Endothelial cell of umbilical vein (primary cell): ENCODE measurements at regions not wholly inside any gene's neighbourhood (a gene's known extent, or its start where the extent isn't known, plus 50 kb on each side); places are given as distances from the start of the nearest gene placed in this dataset.
A peak's percentile ranks its signal among the peaks of the same experiment; 100 is the strongest.

ENCODE experiments used
- BruUV-seq: library from RNA; stranded (reverse); fragments of 400-500 nt; replicated peaks from 2 replicates; lab custom pipeline; 2021; lab: Mats Ljungman, UMichigan
- CTCF ChIA-PET: fragments of 300-600, 350-600 bp; sonication (Branson Sonifier 250); formaldehyde crosslinking; loops from one replicate; lab custom pipeline; 2021; ENCODE audit warnings: antibody characterized with exemption, inconsistent platforms; lab: Charles Lee
- POLR2A ChIA-PET: fragments of 300-600, 350-600 bp; sonication (Branson Sonifier 250); formaldehyde crosslinking; loops from one replicate; lab custom pipeline; 2021; ENCODE audit warnings: antibody characterized with exemption, inconsistent platforms; lab: Charles Lee
- DNase-seq: peaks from one replicate; pipeline ENCODE4 v3.0.0-alpha.2; 2011; ENCODE audit warnings: low read depth, low spot score
- FAIRE-seq: peaks from 2 replicates; lab custom pipeline; 2011; peaks lifted over from hg19 to GRCh38; lab: Jason Lieb, UNC
- H2AFZ ChIP-seq: 2 replicates; pipeline ENCODE4 v1.6.0; 2012; ENCODE audit warnings: low read depth, low read length, control low read depth, inconsistent platforms
- H3K27ac ChIP-seq: 2 replicates; pipeline ENCODE4 v1.5.1; 2011; ENCODE audit warnings: low read depth, mild to moderate bottlenecking, control low read depth, low read length, moderate library complexity; ENCODE audit not compliant: insufficient read depth
- H3K27me3 ChIP-seq, 2 experiments: 2 replicates each; pipeline versions ENCODE4 v1.6.0 to v1.6.1; 2011; ENCODE audit warnings: low read length in 2 of 2, mixed read lengths in 1 of 2; ENCODE audit not compliant: control insufficient read depth in 2 of 2, insufficient read depth in 2 of 2
- H3K36me3 ChIP-seq, 2 experiments: 2 replicates in 1 of 2; 3 replicates in 1 of 2; pipeline ENCODE4 v1.5.1; 2011; ENCODE audit warnings: low read length in 2 of 2, mild to moderate bottlenecking in 1 of 2, moderate library complexity in 1 of 2; ENCODE audit not compliant: control insufficient read depth in 2 of 2, insufficient read depth in 2 of 2; ENCODE audit errors: extremely low read depth in 1 of 2
- H3K4me1 ChIP-seq: 3 replicates; pipeline ENCODE4 v1.5.1; 2011; ENCODE audit warnings: mild to moderate bottlenecking, low read length; ENCODE audit not compliant: control insufficient read depth, insufficient read depth; ENCODE audit errors: extremely low read depth
- H3K4me2 ChIP-seq: 2 replicates; pipeline ENCODE4 v1.6.1; 2011; ENCODE audit warnings: low read length, control low read depth, mixed read lengths; ENCODE audit not compliant: insufficient read depth
- H3K4me3 ChIP-seq, 3 experiments: fragments of 200-600 bp in 1 of 3; sonication (generic), shearing (Covaris generic) in 1 of 3; replicated peaks in 1 of 3; 2 replicates each; pipeline ENCODE4 v1.5.1; 2011 to 2016; ENCODE audit warnings: control low read depth in 3 of 3, low read length in 3 of 3, mild to moderate bottlenecking in 2 of 3, inconsistent platforms in 1 of 3, low read depth in 1 of 3, moderate library complexity in 1 of 3; ENCODE audit not compliant: insufficient read depth in 1 of 3
- H3K79me2 ChIP-seq: 2 replicates; pipeline ENCODE4 v1.6.0; 2012; ENCODE audit warnings: low read length, inconsistent platforms; ENCODE audit not compliant: control insufficient read depth, insufficient read depth
- H3K9ac ChIP-seq: replicated peaks from 2 replicates; pipeline ENCODE3; 2011; ENCODE audit warnings: low read length, control low read depth; ENCODE audit not compliant: insufficient read depth; ENCODE audit errors: extremely low read depth
- H3K9me1 ChIP-seq: replicated peaks from 3 replicates; pipeline ENCODE4 v1.6.0; 2011; ENCODE audit warnings: mild to moderate bottlenecking, low read length; ENCODE audit not compliant: control insufficient read depth, insufficient read depth; ENCODE audit errors: extremely low read depth
- H3K9me3 ChIP-seq: replicated peaks from 2 replicates; pipeline ENCODE4 v1.5.1; 2012; ENCODE audit warnings: low read length, inconsistent platforms; ENCODE audit not compliant: control insufficient read depth, insufficient read depth
- H4K20me1 ChIP-seq: replicated peaks from 2 replicates; pipeline ENCODE3; 2011; ENCODE audit warnings: mild to moderate bottlenecking, low read length; ENCODE audit not compliant: control insufficient read depth, insufficient read depth; ENCODE audit errors: extremely low read depth
- EZH2 ChIP-seq: IDR thresholded peaks from 2 replicates; pipeline ENCODE4 v1.6.1; 2012; ENCODE audit warnings: borderline replicate concordance, low read depth, mild to moderate bottlenecking, moderate library complexity, low read length, inconsistent platforms; ENCODE audit not compliant: severe bottlenecking
- FOS ChIP-seq: IDR thresholded peaks from 2 replicates; pipeline ENCODE4 v1.6.1; 2011; ENCODE audit warnings: mild to moderate bottlenecking, low read length, moderate library complexity, borderline replicate concordance; ENCODE audit not compliant: insufficient read depth
- GATA2 ChIP-seq: IDR thresholded peaks from 2 replicates; pipeline ENCODE4 v1.7.0; 2011; ENCODE audit warnings: low read depth, mild to moderate bottlenecking, moderate library complexity, mixed read lengths, low read length; ENCODE audit not compliant: insufficient read length, insufficient read depth
- JUN ChIP-seq: IDR thresholded peaks from 2 replicates; pipeline ENCODE4 v1.6.1; 2011; ENCODE audit warnings: borderline replicate concordance, low read depth; ENCODE audit not compliant: insufficient read length, insufficient read depth
- MYC ChIP-seq: IDR thresholded peaks from one replicate; pipeline ENCODE4 v1.6.1; 2011; ENCODE audit warnings: mild to moderate bottlenecking, low read depth, low read length
- POLR2A ChIP-seq: IDR thresholded peaks from 2 replicates; pipeline ENCODE4 v1.6.1; 2012; ENCODE audit warnings: low read depth, mild to moderate bottlenecking, control low read depth, low read length
- POLR2AphosphoS5 ChIP-seq: IDR thresholded peaks from 2 replicates; pipeline ENCODE4 v1.6.1; 2012; ENCODE audit warnings: low read depth, mild to moderate bottlenecking, control low read depth, low read length, moderate library complexity; ENCODE audit not compliant: insufficient read depth
- dilution Hi-C: fragments of 300-500 bp; cut with MboI; formaldehyde crosslinking; loops from one replicate; pipeline ENCODE4 v1.15.0; 2019; ENCODE audit warnings: low sequenced_read_pairs; ENCODE audit not compliant: extremely low pct_ligation_motif_present
- intact Hi-C: fragments of 100-400 bp; cut with micrococcal nuclease; formaldehyde crosslinking; loops from one replicate; pipeline ENCODE4 v1.10.0; 2022
- TF ChIP-seq, protein P1 (sequence below), 2 donors: IDR thresholded peaks; 1 replicate in 1 of 2; 2 replicates in 1 of 2; pipeline ENCODE4 v1.5.1; 2011; ENCODE audit warnings: low read length in 2 of 2, mild to moderate bottlenecking in 2 of 2, moderate library complexity in 2 of 2, control low read depth in 1 of 2, inconsistent platforms in 1 of 2, low read depth in 1 of 2; ENCODE audit not compliant: insufficient read depth in 1 of 2; ENCODE audit errors: extremely low read depth in 1 of 2
- TF ChIP-seq, protein P2 (sequence below): IDR thresholded peaks from 2 replicates; pipeline ENCODE4 v1.6.1; 2011; ENCODE audit not compliant: insufficient read depth, insufficient read length

GRCh38 chr10:64041185-64041988 lies 520.2 kb downstream of the REEP3 start:
- Histone ChIP-seq H4K20me1 (no peaks in the 10 kb centered on the region), H3K4me2 (peak overlapping the region; percentile 5), H3K27ac (no peak overlapping the region), H3K79me2 (no peaks in the 10 kb centered on the region), H2AFZ (peak overlapping the region; percentile 78), H3K36me3 (no peaks in the 10 kb centered on the region), H3K4me3 (peak overlapping the region in 1 of 3 experiments; percentile 30), H3K4me1 (no peaks in the 10 kb centered on the region), H3K9me1 (no peaks in the 10 kb centered on the region), H3K9ac (no peak overlapping the region), H3K27me3 (no peaks in the 10 kb centered on the region), H3K9me3 (no peaks in the 10 kb centered on the region)
- no TSS peak for BruUV-seq
- FAIRE-seq (peak; percentile 94), DNase-seq (peak; percentile 67)
- no peak for TF ChIP-seq JUN
- TF ChIP-seq, protein P1, sequence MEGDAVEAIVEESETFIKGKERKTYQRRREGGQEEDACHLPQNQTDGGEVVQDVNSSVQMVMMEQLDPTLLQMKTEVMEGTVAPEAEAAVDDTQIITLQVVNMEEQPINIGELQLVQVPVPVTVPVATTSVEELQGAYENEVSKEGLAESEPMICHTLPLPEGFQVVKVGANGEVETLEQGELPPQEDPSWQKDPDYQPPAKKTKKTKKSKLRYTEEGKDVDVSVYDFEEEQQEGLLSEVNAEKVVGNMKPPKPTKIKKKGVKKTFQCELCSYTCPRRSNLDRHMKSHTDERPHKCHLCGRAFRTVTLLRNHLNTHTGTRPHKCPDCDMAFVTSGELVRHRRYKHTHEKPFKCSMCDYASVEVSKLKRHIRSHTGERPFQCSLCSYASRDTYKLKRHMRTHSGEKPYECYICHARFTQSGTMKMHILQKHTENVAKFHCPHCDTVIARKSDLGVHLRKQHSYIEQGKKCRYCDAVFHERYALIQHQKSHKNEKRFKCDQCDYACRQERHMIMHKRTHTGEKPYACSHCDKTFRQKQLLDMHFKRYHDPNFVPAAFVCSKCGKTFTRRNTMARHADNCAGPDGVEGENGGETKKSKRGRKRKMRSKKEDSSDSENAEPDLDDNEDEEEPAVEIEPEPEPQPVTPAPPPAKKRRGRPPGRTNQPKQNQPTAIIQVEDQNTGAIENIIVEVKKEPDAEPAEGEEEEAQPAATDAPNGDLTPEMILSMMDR (IDR thresholded peaks at IDR 0.05; ENCODE audit: extremely low read depth in 1 of 2, insufficient read depth in 1 of 2, low read depth in 1 of 2, low read length in 2 of 2), result peak; percentile 98 to 99
- CTCF ChIA-PET, result interaction anchor here (0.9 to 2.8 kb wide), 7 partner anchors 8 to 175 kb away, joined by 3 to 11 read pairs (median 4); no protein-coding TSS in a partner anchor
- intact Hi-C loops, result loop anchor here (2.0 kb wide), 1 partner anchor 693 kb away; no protein-coding TSS in a partner anchor
- dilution Hi-C loops, result no loop called here
- POLR2A ChIA-PET, result no interaction called here

GRCh38 chr10:64041989-64042490 lies 520.8 kb downstream of the REEP3 start:
- POLR2A ChIA-PET, result no interaction called here
- Histone ChIP-seq H3K9me1 (no peaks in the 10 kb centered on the region), H3K79me2 (no peaks in the 10 kb centered on the region), H4K20me1 (no peaks in the 10 kb centered on the region), H3K4me3 (no peak overlapping the region), H3K27me3 (no peaks in the 10 kb centered on the region), H3K27ac (no peak overlapping the region), H3K9me3 (no peaks in the 10 kb centered on the region), H3K4me2 (no peak overlapping the region), H3K36me3 (no peaks in the 10 kb centered on the region), H3K9ac (no peak overlapping the region), H2AFZ (no peak overlapping the region), H3K4me1 (no peaks in the 10 kb centered on the region)
- intact Hi-C loops (loop anchor here (2.0 kb wide), 1 partner anchor 693 kb away; no protein-coding TSS in a partner anchor), dilution Hi-C loops (no loop called here)
- CTCF ChIA-PET, result interaction anchor here (0.7 to 2.8 kb wide), 4 partner anchors 9 to 173 kb away, joined by 3 to 11 read pairs (median 5); no protein-coding TSS in a partner anchor
- BruUV-seq, result no TSS peak
- no peak for DNase-seq
- FAIRE-seq, result no peak
- TF ChIP-seq, protein P1 (IDR thresholded peaks at IDR 0.05; ENCODE audit: extremely low read depth in 1 of 2, insufficient read depth in 1 of 2, low read depth in 1 of 2, low read length in 2 of 2), result no peak
- no peak for TF ChIP-seq POLR2A
- TF ChIP-seq FOS, result no peak
- TF ChIP-seq JUN, result no peak
- no peak for TF ChIP-seq MYC
- TF ChIP-seq, protein P2, sequence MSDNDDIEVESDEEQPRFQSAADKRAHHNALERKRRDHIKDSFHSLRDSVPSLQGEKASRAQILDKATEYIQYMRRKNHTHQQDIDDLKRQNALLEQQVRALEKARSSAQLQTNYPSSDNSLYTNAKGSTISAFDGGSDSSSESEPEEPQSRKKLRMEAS, result no peak
- TF ChIP-seq POLR2AphosphoS5, result no peak
- no peak for TF ChIP-seq EZH2
- no peak for TF ChIP-seq GATA2
